Sciatic nerve (tissue), 2 donors: ENCODE measurements at regions not wholly inside any gene's neighbourhood (a gene's known extent, or its start where the extent isn't known, plus 50 kb on each side); places are given as distances from the start of the nearest gene placed in this dataset.
"Not testable (repeated sequence)": the region's sequence is repeated elsewhere in the genome, so short reads cannot be mapped to it uniquely, and the experiment has no call there.

ENCODE experiments used
- ATAC-seq: fragments of 200-7000 bp; cut with Tn5 transposase; one replicate; pipeline ENCODE4 v1.9.1; 2020; ENCODE audit warnings: mild to moderate bottlenecking, moderate library complexity
- DNase-seq: peaks from one replicate; pipeline ENCODE4 v3.0.0-alpha.2; 2020; ENCODE audit warnings: low spot score
- intact Hi-C: fragments of 100-400 bp; cut with DNase I; formaldehyde crosslinking; loops from one replicate; pipeline ENCODE4 v1.14.2; 2022
- donor health status: DM: no; HTN: no; CAD: no.
- donor health status: DM: no; HTN: no; CAD: no.

DNA sequence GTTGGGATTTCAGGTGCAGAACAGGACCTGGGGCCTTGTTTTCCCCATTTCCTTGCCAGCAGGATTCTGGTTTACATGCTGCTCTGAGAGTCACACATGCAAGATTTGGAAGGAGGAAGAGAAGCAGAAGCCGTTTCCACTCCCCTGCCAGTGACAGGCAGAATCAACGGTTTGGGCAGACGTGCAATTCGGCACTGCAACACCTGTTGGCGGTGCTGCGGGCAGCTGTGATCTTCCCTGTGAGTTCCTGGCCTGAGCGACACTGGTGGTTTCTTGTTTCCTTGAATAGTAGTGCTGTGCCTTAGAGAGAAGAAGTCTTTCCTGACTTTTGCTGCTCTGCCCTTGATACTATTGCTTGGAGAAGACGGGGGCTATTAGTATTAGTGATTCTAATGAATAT lies 1126.2 kb downstream of the TYW1 start:
- intact Hi-C loops, result no loop called here
- ATAC-seq (no peak), DNase-seq (no peak)

DNA sequence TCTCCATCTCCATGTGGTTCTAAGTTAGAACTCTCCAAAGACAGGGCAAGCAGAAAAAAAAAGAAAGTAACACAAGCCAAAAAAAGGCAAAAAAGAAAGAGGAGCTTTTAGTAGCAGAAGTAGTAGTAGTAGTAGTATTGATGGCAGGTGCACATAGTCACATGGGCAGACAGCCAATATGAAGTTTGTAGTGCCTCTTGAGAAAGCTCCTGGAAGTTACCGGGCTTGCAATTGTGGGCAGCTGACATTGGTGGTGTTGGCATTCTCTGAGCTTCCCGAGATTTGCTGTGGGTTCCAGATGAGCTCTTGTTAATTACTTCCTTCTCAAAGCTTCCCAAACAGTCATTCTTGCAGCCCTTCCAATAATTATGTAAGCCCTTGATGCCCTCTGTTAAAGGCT lies 1128.5 kb downstream of the TYW1 start:
- no peak for ATAC-seq
- intact Hi-C loops, result no loop called here
- DNase-seq, result no peak

DNA sequence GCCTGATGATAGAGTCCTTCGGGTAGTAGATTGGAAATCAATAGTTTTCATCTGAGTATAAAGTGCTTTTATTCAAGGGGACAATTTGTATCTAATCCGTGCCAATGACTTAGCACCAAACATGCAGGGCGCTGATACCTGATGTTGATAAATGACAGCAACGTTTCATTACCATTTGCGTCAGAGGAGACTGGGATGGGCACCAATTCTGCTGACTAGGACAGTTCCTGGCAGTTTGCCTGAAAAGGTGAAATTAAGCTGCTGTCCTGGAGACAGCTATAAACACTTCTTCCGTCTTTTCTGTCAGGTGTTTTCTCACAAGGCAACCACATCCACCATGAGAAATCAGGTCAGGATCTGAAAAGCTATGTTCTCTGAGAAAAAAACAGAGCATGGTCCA lies 1136.4 kb downstream of the TYW1 start:
- no peak for DNase-seq
- intact Hi-C loops, result no loop called here
- ATAC-seq, result no peak

DNA sequence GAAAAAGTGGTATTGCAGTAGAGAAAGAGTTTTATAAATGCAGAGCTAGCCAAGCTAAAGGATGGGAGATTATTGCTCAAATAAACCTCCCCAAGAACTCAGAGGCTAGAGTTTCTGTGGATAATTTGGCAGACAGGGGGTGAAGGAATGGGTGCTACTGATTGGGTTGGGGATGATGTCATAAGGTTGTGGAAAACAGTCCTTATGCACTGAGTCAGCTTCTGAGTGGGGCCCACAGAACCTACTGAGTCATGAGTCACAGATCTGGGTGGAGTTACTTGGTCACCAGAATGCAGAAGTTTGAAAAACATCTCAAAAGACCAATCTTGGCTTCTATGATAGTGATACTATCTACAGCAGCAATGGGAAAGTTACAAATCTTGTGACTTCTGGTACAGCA lies 1146.7 kb downstream of the TYW1 start:
- ATAC-seq (no peak), DNase-seq (no peak)
- intact Hi-C loops, result no loop called here

DNA sequence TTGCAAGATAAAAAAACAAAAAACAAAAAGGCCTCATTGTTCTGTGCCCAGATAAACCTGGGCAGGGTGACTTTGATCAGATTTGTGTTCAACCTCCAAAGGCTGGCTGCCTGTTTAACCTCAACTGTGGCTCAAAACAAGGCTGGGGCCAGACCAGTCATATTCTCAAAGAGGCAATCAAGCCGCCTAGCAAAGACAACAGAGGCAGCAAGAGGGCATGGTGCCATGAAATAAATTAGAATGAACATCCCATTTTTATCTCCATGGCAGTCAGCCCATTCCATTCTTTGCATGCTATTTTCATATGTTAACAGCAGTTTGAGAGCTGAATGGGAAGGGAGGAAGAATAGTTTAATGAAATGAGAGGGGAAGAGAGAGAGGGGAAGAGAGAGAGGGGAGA lies 1150.3 kb downstream of the TYW1 start:
- ATAC-seq (no peak), DNase-seq (no peak)
- intact Hi-C loops, result no loop called here

DNA sequence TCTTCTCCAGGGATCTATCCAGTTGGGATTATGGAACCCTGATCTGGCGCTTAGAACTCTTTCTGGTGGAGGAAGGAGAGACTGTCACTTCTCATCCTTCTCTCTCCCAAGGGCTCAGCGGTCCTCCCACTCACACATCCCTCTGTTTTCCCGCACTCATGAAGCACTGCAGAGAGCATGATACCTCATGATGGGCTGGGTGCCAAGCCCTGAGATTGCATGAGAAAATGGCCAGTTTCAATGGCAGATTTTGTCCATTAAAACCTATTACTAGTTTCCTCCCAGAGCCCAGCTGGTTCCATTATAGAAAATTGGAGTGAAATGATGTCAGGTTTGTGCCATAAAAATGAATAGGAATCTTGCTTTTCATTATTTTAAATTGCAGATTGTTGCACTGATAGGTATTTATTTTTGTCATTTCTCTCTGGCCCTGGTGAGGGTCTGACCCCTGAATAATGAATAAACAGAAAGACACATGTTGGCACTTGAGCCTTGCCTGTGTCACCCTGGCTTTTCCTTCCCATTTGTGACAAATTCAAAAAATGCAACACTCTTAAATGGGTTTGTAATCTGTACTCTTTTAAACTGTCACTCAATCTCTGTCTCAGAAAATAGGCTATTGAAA lies 1151.1 kb downstream of the TYW1 start:
- no peak for DNase-seq

DNA sequence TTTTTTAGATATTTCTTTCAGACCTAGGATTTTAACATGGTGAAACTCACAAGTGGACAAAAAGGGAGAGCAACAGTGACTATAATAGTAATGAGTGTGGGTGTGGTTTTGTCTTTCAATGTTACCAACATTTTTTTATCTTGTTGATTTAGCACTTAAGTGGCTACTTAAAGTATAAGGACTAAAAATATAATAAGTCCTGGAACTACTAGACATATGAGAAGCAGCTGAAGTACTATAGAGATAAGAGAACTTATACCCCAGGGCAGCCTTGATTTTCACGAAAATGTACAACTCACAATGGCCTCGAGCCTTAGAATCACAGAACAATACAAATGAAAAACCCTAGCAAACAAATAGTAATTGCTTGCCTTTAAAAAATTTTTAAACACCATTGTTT lies 1151.8 kb downstream of the TYW1 start:
- DNase-seq (no peak), ATAC-seq (no peak)
- intact Hi-C loops, result no loop called here

More for the DNA sequence above, 1151.1 kb downstream of the TYW1 start:
- ATAC-seq, result no peak
- intact Hi-C loops, result no loop called here

DNA sequence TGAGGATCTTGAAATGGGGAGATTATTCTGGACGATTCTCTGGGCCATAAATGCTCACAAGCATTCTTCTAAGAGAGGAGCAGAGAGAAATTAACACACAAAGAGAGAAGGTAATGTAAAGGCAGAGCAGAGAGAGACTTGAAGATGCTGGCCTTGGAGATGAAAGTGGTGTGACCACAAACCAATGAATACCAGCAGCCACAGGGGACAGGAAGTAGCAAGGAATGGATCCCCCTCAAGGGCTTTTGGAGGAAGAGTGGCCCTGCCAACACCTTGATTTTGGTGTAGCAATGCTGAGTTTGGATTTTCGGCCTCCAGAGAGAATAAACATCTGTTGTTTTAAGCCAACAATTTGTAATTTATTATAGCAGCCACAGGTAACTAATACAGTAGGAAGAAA lies 1155.6 kb downstream of the TYW1 start:
- DNase-seq, result no peak
- no peak for ATAC-seq
- intact Hi-C loops, result no loop called here

DNA sequence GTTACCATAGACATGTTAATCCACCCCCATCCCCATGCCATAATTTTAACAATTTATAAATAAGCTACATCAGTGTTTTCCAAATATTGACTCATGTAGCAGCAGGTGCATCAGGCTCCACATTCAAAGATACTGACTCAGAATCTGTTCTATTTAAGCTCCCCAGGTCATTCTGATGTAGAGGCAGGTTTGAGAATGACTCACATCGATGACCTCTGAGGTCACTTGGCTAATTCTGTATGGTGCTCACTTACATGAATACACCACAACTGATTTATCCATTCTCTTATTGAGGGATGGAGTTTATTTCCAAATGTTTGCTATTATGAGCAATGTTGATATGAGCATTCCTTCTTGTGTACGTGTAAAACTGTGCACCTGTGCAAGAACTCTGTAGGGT lies 1159.0 kb downstream of the TYW1 start:
- DNase-seq (no peak), ATAC-seq (no peak)
- intact Hi-C loops, result no loop called here

DNA sequence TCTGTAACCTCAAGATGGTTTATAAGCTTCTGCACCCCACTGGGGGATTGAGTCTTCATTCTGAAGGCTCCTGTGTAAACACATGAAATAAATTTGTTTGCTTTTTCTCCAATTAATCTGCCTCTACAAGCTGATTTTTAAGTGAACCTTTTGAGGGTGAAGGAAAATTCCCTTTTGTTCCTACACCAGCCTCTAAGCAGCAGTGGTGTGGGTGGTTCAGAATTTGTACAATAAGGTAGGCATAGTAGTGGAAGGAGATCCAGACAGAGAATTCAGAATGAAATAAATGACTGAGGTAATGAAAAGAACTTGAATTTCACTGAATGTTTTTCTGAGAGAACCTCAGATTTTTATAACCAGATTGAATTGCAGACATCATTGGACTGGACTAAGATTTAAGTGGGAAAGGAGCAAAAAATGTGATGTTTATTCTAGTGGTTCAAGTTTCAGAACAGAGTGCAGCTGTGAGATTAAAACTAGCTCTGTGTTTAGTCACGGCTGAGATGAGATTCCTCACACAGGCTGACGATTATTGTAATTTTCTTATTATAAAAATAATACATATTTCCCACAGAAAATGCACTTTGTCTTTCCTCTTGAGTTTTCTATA lies 1162.2 kb downstream of the TYW1 start:
- intact Hi-C loops, result no loop called here
- DNase-seq, result no peak
- no peak for ATAC-seq

DNA sequence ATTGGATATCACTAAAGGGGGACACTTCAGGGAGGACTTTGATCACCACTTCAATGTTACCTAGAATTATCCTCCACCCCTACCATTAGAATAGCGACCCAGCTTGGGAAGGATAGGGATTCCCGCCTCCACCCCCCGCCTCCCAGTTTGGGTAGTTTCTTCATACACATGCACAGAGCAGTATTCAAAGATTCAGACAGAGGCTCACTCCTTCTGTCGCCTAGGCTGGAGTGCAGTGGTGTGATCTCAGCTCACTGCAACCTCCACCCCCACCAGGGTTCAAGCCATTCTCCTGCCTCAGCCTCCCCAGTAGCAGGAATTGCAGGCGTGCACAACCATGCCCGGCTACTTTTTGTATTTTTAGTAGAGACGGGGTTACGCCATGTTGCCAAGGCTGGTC lies 1166.1 kb downstream of the TYW1 start:
- intact Hi-C loops, result no loop called here
- ATAC-seq (no peak), DNase-seq (no peak)

DNA sequence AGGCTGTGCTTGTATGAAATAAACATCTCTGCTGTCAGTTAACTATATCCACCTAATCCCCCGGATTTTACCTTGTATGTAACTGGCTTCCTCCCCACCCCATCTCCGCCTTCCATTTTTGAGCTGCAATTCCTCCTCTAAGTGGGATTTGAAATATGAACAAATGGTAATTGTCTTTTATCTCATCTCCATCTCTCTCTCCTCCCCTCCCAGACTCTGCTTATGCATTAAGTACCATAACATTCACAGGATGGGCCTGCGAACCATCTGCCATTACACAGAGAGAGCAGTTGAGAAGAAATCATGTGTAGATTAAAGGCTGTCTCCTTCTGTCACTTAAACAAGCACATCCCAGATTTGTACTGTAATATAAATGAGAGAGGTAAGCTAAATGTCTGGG lies 1169.9 kb downstream of the TYW1 start:
- intact Hi-C loops, result no loop called here
- DNase-seq (no peak), ATAC-seq (no peak)

DNA sequence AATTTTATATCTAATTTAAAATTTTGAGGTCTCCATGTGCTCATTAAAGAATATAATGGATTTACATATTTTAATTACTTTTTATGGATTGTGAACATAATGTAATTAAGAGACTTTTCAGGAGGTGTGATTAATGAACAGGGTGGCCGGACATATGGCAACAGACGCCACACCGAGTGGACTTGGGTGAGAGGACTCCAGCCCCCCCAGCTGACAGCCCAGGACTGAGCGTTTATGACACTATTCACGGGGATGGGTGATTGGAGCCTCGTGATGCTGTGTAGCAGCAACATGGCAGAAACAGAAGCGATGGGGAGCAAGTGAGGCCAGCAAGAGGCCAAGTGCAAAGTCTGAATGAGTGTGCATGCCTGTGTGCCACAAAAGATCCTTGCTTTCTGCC lies 1176.9 kb downstream of the TYW1 start:
- ATAC-seq, result no peak
- intact Hi-C loops, result no loop called here
- DNase-seq, result no peak

DNA sequence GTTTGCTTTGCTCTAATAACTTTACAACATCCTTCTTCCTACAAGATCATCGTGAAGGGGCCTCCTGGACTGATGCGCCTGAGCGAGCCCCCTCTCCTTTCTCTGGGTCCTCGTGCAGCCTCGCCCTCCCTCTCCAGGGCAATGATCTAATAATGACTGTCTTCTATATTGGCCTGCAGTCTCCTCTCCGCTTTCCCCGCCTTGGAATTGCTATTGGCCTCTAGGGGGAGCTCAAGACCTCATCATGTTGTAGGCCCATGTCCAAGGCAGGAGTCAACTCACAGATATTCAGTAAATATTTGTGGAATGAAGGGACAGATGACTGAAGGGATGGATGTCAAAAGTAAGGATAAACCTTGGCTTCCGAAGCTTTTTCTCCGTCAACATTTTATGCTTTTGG lies 1180.3 kb downstream of the TYW1 start:
- ATAC-seq (peak; percentile 72), DNase-seq (peak; percentile 67)
- intact Hi-C loops, result no loop called here

DNA sequence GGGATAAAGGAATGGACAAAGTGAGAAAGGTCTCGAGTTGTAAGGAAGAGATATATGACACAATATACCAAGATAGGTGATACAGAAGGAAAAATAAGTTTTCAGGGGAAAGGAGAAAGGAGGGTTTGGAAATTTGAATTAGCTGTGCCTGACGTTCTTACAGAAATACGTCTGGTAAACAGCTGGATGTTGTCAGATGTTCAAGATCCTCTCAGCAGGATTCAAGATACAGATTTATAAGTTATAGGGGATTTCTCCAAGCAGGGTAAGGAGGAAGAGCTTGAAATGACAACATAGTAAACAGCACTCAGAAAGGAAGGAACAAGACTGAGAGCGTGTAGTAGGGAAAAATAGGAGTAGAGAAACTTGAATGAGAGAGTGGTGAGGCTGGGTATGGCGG lies 1184.1 kb downstream of the TYW1 start:
- ATAC-seq, result no peak
- intact Hi-C loops, result no loop called here
- no peak for DNase-seq

DNA sequence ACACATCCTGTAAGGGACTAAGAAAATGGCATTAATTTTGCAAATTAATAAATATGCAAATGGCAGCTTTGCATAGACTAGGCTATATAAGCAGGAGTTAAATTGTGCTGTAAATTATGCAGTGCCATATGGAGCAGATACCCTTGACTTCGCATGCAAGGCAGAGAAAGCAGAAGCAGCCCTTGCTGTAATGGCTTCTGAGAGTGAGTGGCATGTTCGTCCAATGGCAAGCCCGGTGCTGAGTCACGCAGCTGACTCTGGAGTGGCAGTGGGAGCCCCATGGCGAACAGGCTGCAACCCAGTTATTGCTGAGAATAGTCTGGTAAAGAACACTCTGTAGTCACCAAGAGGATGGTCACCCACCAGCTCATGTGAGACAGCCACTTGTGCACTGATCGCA lies 1186.5 kb downstream of the TYW1 start:
- intact Hi-C loops, result no loop called here
- no peak for ATAC-seq
- no peak for DNase-seq

DNA sequence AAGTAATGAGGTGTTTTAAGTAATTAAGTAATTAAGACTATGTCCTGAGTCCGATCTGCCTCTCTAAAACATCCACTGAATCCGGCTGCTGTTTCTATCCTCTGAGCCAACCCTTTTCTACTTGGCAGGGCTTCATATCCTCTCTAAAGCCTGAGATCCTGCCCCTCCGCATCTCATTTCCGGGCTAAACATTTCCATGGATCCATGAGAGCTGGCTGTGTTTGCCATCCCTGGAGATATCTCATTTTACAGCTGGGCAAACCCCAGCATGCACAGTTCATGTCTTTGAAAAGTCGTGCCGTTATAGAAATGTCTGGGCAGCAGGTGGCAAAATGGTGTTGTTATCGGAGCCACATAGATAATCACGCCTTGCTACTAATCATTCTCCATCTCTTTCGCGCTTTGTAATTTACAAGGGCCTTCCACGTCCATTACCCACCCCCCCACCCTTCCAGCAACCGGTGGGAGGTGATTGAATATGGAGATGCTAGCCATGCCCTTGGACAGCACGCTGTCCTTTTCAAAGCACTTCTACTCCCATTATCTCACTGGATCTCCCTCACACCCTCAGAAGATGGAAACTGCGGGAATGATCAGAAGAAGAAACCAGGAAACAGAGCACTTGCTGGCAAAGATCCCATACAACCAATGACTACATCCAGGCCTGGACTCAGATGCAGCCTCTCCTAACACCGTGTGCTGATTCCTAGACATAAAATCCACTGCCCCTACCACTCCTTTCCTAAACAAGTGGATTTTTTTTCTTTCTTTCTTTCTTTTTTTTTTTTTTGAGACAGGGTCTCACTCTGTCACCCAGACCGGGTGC lies 1189.2 kb downstream of the TYW1 start:
- DNase-seq (no peak), ATAC-seq (peak; percentile 68)
- intact Hi-C loops, result no loop called here

DNA sequence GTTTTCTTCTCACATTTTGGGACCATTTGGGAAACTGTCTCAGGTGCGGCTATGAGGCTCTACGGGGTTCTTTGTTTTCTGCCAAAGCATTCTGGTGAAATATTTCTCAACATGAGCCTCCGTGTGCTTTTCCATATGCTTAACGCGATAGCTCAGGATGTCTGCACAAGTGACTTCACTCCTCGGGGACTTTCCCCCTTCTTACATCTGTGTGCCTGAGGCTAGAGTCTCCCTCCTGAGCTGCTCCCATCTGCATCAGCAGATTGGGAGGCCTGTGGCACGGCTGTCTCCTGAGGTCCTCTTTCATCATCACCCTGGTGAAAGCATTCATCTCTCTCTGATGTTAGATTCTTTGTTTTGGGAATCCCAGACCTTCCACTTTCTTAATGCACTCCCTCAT lies 1190.9 kb downstream of the TYW1 start:
- intact Hi-C loops, result no loop called here
- DNase-seq, result no peak
- no peak for ATAC-seq

DNA sequence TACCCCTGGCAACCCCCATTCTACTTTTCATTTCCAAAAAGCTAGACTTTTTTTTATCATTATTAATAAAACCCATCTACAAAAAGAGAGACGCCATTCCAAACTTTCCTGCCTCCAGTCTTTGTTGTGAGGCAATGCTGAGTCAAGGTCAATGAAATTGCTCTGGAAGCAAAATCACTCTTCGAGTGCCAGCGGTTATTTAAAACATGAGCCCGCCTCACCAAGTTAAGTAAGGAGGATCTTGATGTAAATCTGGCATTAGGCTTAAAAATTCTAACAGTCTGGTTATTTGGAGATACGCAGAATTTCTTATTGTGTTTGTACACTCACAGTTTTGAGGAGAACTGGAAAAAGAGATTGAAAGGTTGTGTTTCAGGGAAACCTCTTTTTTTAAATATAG lies 1196.3 kb downstream of the TYW1 start:
- intact Hi-C loops, result loop anchor here (10.0 kb wide), 1 partner anchor 652 kb away; no protein-coding TSS in a partner anchor

DNA sequence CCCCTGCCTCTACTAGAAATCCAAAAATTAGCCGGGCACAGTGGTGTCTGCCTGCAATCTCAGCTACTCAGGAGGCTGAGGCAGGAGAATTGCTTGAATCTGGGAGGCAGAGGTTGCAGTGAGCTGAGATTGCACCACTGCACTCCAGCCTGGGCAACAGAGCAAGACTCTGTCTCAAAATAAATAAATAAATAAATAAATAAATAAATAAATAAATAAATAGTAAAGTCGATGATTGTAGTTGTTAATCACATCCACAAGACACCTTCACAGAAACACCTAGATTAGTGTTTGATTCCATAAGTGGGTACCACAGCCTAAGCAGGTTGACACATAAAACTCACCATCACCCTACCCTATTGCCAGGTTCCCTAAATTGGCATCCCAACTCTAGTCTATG lies 1199.0 kb downstream of the TYW1 start:
- intact Hi-C loops, result loop anchor here (10.0 kb wide), 1 partner anchor 649 kb away; no protein-coding TSS in a partner anchor
- ATAC-seq, DNase-seq: not testable (repeated sequence)

More for the DNA sequence above, 1196.3 kb downstream of the TYW1 start:
- DNase-seq, result no peak
- no peak for ATAC-seq
